GM20000 (cell line): ENCODE measurements at regions not wholly inside any gene's neighbourhood (a gene's known extent, or its start where the extent isn't known, plus 50 kb on each side); places are given as distances from the start of the nearest gene placed in this dataset.

ENCODE experiments used
- DNase-seq: peaks from one replicate; pipeline ENCODE4 v3.0.0; 2012; ENCODE audit warnings: low spot score
- CTCF ChIP-seq: IDR thresholded peaks from 2 replicates; pipeline ENCODE4 v1.5.1; 2012; ENCODE audit warnings: mild to moderate bottlenecking, control low read depth; ENCODE audit errors: extremely low read depth, missing control alignments

DNA sequence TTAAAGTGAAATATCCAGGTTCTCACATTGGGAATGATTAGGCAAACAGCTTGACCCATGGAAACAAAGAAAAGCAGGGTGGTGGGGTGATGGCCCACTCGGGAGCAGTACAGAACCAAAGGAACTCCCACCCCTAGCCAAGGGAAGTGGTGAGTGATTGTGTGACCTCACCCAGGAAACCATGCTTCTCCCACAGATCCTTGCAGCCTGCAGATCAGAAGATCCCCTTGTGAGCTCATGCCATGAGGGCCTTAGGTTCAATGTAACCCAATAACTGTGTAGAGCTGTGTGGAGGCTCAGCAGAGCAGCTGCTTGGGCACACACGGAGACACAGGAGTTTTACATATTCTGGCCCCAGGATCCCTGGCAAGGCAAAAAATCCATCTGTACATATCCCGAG, 311.8 kb upstream of the DPYD start:
- DNase-seq: no peak
- TF ChIP-seq CTCF: no peak

- DNase-seq: no peak
- no peak for TF ChIP-seq CTCF
Measured at GRCh38 chr1:98222706-98223105, 301.9 kb upstream of the DPYD start.

- no peak for DNase-seq
- TF ChIP-seq CTCF: no peak
Measured at GRCh38 chr1:98221923-98222322, 301.1 kb upstream of the DPYD start.

GRCh38 chr1:98217601-98218000, 296.8 kb upstream of the DPYD start:
- TF ChIP-seq CTCF: no peak
- no peak for DNase-seq

DNA sequence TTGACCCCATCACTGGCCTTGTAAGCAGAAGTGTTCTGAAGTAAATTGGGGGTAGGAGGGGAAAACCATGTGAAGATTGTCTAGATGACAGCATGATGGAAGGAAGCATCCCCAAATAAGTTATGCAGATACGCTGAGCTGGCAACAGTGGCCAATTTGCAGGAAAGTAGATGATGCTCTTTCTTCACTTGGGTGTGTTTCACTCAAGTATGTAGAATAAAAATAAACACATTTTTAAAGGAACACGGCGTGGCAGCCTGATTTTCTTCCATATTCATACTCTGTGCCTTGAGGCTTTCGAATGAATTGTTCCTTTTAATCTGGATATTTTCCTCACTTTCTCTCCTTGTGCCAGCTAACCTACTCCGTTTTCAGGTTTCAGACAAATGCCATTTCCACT, 295.5 kb upstream of the DPYD start:
- no peak for TF ChIP-seq CTCF
- no peak for DNase-seq

DNA sequence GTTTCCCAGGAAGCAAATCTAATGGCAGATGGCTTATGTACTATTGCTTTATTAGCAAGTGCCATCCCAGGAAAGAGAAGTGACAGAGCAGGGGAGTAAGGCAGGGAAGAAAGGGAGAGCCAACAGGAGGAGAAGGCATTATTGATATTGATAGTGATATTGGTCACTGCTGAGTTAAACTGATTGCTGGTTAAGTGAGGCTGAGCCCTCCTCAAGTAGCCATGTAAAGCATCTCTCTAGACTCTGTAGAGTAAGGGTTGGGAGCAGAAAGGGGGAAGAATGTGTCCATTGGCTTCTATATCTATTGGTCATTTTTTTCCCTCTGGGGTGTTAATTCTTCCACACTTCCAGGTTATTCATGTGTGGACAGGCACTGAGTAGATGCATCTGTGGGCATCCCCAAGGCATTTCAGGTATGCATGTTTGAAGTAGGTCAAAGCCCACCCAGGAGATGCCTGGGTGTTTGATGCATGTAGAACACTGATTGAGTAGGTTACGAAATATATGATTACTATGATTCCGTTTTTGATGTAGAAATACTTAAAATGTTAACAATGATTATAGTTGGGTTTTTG, 290.5 kb upstream of the DPYD start:
- DNase-seq: no peak
- no peak for TF ChIP-seq CTCF

DNA sequence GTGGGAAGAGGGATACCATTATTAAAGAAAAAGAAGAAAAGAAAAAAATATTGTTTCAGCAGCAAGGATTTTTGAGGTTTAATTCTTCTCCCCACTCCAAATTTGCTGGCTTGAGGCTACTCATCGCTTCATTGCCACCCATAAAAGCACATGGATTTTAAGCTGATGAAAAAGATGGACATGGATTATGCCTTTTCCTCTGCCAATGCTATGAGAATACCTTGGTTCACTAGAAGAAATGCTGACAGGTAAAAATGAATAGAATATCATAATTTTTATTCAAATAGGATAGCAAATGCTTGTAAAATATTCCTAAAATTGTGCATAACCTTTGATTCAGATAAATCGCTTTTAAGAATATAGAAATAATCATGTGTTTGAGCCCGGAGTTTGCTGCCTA, 289.7 kb upstream of the DPYD start:
- no peak for TF ChIP-seq CTCF
- DNase-seq: no peak
